ENCODE measurements at regions not wholly inside any gene's neighbourhood (a gene's known extent, or its start where the extent isn't known, plus 50 kb on each side); places are given as distances from the start of the nearest gene placed in this dataset.

GRCh38 chr1:60149251-60149650, 75.7 kb upstream of the C1orf87 start:
- DNase-seq, result no peak
- POLR2A ChIA-PET (ENCODE audit: unreplicated experiment), result no interaction called here
- CTCF ChIA-PET, result no interaction called here
- no peaks in the 10 kb centered on the region for H3K36me3 ChIP-seq (ENCODE audit: low read depth)
- TF ChIP-seq EZH2 (IDR thresholded peaks at IDR 0.05; ENCODE audit: low read depth) (no peak), CTCF (conservative IDR thresholded peaks at IDR 0.05) (no peak)
- H3K4me1 ChIP-seq (replicated peaks; ENCODE audit: insufficient read depth), result no peaks in the 10 kb centered on the region
- no peaks in the 10 kb centered on the region for H3K9me3 ChIP-seq (ENCODE audit: insufficient read depth, low read depth)
- no peaks in the 10 kb centered on the region for H3F3A ChIP-seq (ENCODE audit: insufficient read depth, low read depth)
- no peak overlapping the region for H3K27ac ChIP-seq
- H3K27me3 ChIP-seq (ENCODE audit: insufficient read depth, low read depth), result no peaks in the 10 kb centered on the region
- no peak overlapping the region for H2AFZ ChIP-seq
- H3K4me2 ChIP-seq, result no peak overlapping the region
- no peaks in the 10 kb centered on the region for H4K20me1 ChIP-seq (ENCODE audit: insufficient read depth)
- intact Hi-C loops (cut with micrococcal nuclease; ENCODE audit: unreplicated experiment), result no loop called here
- BruUV-seq (replicated peaks), result no TSS peak
- no peaks in the 10 kb centered on the region for H3K79me2 ChIP-seq (ENCODE audit: low read depth)
- no peak overlapping the region for H3K4me3 ChIP-seq
- no peaks in the 10 kb centered on the region for H3K9me2 ChIP-seq (ENCODE audit: insufficient read depth)

- Histone ChIP-seq H3K36me3 (ENCODE audit: low read depth) (no peaks in the 10 kb centered on the region), H3K9me2 (ENCODE audit: insufficient read depth) (no peaks in the 10 kb centered on the region), H3K79me2 (ENCODE audit: low read depth) (no peaks in the 10 kb centered on the region), H2AFZ (no peak overlapping the region), H3K9me3 (ENCODE audit: insufficient read depth, low read depth) (no peaks in the 10 kb centered on the region), H3K27ac (no peak overlapping the region), H3K4me3 (no peak overlapping the region), H3K4me1 (replicated peaks; ENCODE audit: insufficient read depth) (no peaks in the 10 kb centered on the region), H3F3A (ENCODE audit: insufficient read depth, low read depth) (no peaks in the 10 kb centered on the region), H4K20me1 (ENCODE audit: insufficient read depth) (no peaks in the 10 kb centered on the region), H3K4me2 (no peak overlapping the region), H3K27me3 (ENCODE audit: insufficient read depth, low read depth) (no peaks in the 10 kb centered on the region)
- TF ChIP-seq CTCF (conservative IDR thresholded peaks at IDR 0.05) (no peak), EZH2 (IDR thresholded peaks at IDR 0.05; ENCODE audit: low read depth) (no peak)
- DNase-seq, result no peak
- BruUV-seq (replicated peaks), result no TSS peak
- POLR2A ChIA-PET (ENCODE audit: unreplicated experiment), result no interaction called here
- CTCF ChIA-PET, result no interaction called here
- intact Hi-C loops (cut with micrococcal nuclease; ENCODE audit: unreplicated experiment), result no loop called here
These were observed 73.3 kb upstream of the C1orf87 start for GRCh38 chr1:60146884-60147283.

- no peak for DNase-seq
- no peaks in the 10 kb centered on the region for H3K36me3 ChIP-seq (ENCODE audit: low read depth)
- no peak overlapping the region for H3K4me2 ChIP-seq
- no peak for TF ChIP-seq CTCF (conservative IDR thresholded peaks at IDR 0.05)
- no peak for TF ChIP-seq EZH2 (IDR thresholded peaks at IDR 0.05; ENCODE audit: low read depth)
- CTCF ChIA-PET, result no interaction called here
- H3F3A ChIP-seq (ENCODE audit: insufficient read depth, low read depth), result no peaks in the 10 kb centered on the region
- no peak overlapping the region for H3K27ac ChIP-seq
- BruUV-seq (replicated peaks), result no TSS peak
- H3K27me3 ChIP-seq (ENCODE audit: insufficient read depth, low read depth), result no peaks in the 10 kb centered on the region
- no peaks in the 10 kb centered on the region for H3K9me3 ChIP-seq (ENCODE audit: insufficient read depth, low read depth)
- H2AFZ ChIP-seq, result no peak overlapping the region
- H3K9me2 ChIP-seq (ENCODE audit: insufficient read depth), result no peaks in the 10 kb centered on the region
- no peaks in the 10 kb centered on the region for H4K20me1 ChIP-seq (ENCODE audit: insufficient read depth)
- H3K79me2 ChIP-seq (ENCODE audit: low read depth), result no peaks in the 10 kb centered on the region
- H3K4me1 ChIP-seq (replicated peaks; ENCODE audit: insufficient read depth), result no peaks in the 10 kb centered on the region
- POLR2A ChIA-PET (ENCODE audit: unreplicated experiment), result no interaction called here
- intact Hi-C loops (cut with micrococcal nuclease; ENCODE audit: unreplicated experiment), result no loop called here
- H3K4me3 ChIP-seq, result no peak overlapping the region
These were observed 72.2 kb upstream of the C1orf87 start for GRCh38 chr1:60145771-60146170.
